ENCODE measurements at regions not wholly inside any gene's neighbourhood (a gene's known extent, or its start where the extent isn't known, plus 50 kb on each side); places are given as distances from the start of the nearest gene placed in this dataset.

- Histone ChIP-seq H3K36me3 (ENCODE audit: control insufficient read depth in 1 of 2, insufficient read depth in 2 of 2, low read length in 2 of 2) (no peaks in the 10 kb centered on the region), H3K4me1 (ENCODE audit: control insufficient read depth in 1 of 2, insufficient read depth in 2 of 2, low read length in 2 of 2) (no peaks in the 10 kb centered on the region), H2BK120ac (ENCODE audit: insufficient read depth, low read length, poor library complexity) (no peak overlapping the region), H4K12ac (ENCODE audit: low read depth, low read length) (no peak overlapping the region), H3K9ac (ENCODE audit: low read length) (no peak overlapping the region), H3K14ac (ENCODE audit: low read length) (no peak overlapping the region), H2BK12ac (ENCODE audit: low read length) (no peak overlapping the region), H4K91ac (ENCODE audit: low read depth, low read length) (no peak overlapping the region), H3K27me3 (ENCODE audit: insufficient read depth, low read length) (no peaks in the 10 kb centered on the region), H3K4me2 (ENCODE audit: low read length) (no peak overlapping the region), H2AFZ (ENCODE audit: insufficient read depth, low read length, poor library complexity) (no peak overlapping the region), H3K4me3 (ENCODE audit: low read depth, low read length) (no peak overlapping the region), H4K8ac (ENCODE audit: low read depth, low read length) (no peak overlapping the region), H3K79me2 (ENCODE audit: control insufficient read depth, insufficient read depth, low read length, poor library complexity) (no peaks in the 10 kb centered on the region), H2BK5ac (ENCODE audit: low read depth, low read length, poor library complexity) (no peak overlapping the region), H2AK5ac (ENCODE audit: low read length) (no peak overlapping the region), H3K79me1 (ENCODE audit: low read length) (no peaks in the 10 kb centered on the region), H3K23ac (ENCODE audit: low read length) (no peak overlapping the region), H3K27ac (ENCODE audit: low read depth, low read length) (no peak overlapping the region), H3K9me3 (ENCODE audit: insufficient read depth, low read depth, low read length) (no peaks in the 10 kb centered on the region), H3K4ac (ENCODE audit: low read depth, low read length) (no peak overlapping the region), H3K18ac (ENCODE audit: low read length) (no peak overlapping the region)
- no CpG with 5 or more reads among the region's 4 CpGs for WGBS (ENCODE audit: extremely low coverage, insufficient coverage, insufficient read length)
- DNase-seq: no peak
These were observed 410.0 kb downstream of the CDH19 start for GRCh38 chr18:66193938-66194337.

- no peak overlapping the region for H2AFZ ChIP-seq (ENCODE audit: insufficient read depth, low read length, poor library complexity)
- no peaks in the 10 kb centered on the region for H3K27me3 ChIP-seq (ENCODE audit: insufficient read depth, low read length)
- no peak overlapping the region for H3K4me3 ChIP-seq (ENCODE audit: low read depth, low read length)
- H4K12ac ChIP-seq (ENCODE audit: low read depth, low read length): no peak overlapping the region
- H3K23ac ChIP-seq (ENCODE audit: low read length): no peak overlapping the region
- H3K9ac ChIP-seq (ENCODE audit: low read length): no peak overlapping the region
- DNase-seq: no peak
- no peak overlapping the region for H2BK5ac ChIP-seq (ENCODE audit: low read depth, low read length, poor library complexity)
- H3K18ac ChIP-seq (ENCODE audit: low read length): no peak overlapping the region
- H3K79me1 ChIP-seq (ENCODE audit: low read length): no peaks in the 10 kb centered on the region
- H2AK5ac ChIP-seq (ENCODE audit: low read length): no peak overlapping the region
- H3K14ac ChIP-seq (ENCODE audit: low read length): no peak overlapping the region
- no peak overlapping the region for H2BK120ac ChIP-seq (ENCODE audit: insufficient read depth, low read length, poor library complexity)
- WGBS (ENCODE audit: extremely low coverage, insufficient coverage, insufficient read length): no CpG with 5 or more reads among the region's 3 CpGs
- H3K4ac ChIP-seq (ENCODE audit: low read depth, low read length): no peak overlapping the region
- no peak overlapping the region for H4K8ac ChIP-seq (ENCODE audit: low read depth, low read length)
- no peaks in the 10 kb centered on the region for H3K79me2 ChIP-seq (ENCODE audit: control insufficient read depth, insufficient read depth, low read length, poor library complexity)
- no peaks in the 10 kb centered on the region for H3K9me3 ChIP-seq (ENCODE audit: insufficient read depth, low read depth, low read length)
- no peak overlapping the region for H3K4me2 ChIP-seq (ENCODE audit: low read length)
- H3K4me1 ChIP-seq (ENCODE audit: control insufficient read depth in 1 of 2, insufficient read depth in 2 of 2, low read length in 2 of 2): no peaks in the 10 kb centered on the region
- H3K27ac ChIP-seq (ENCODE audit: low read depth, low read length): no peak overlapping the region
- H4K91ac ChIP-seq (ENCODE audit: low read depth, low read length): no peak overlapping the region
- no peak overlapping the region for H2BK12ac ChIP-seq (ENCODE audit: low read length)
- no peaks in the 10 kb centered on the region for H3K36me3 ChIP-seq (ENCODE audit: control insufficient read depth in 1 of 2, insufficient read depth in 2 of 2, low read length in 2 of 2)
These were observed 410.5 kb downstream of the CDH19 start for GRCh38 chr18:66193394-66193793.

- DNase-seq: no peak
- H3K4ac ChIP-seq (ENCODE audit: low read depth, low read length): no peak overlapping the region
- H4K91ac ChIP-seq (ENCODE audit: low read depth, low read length): no peak overlapping the region
- H3K79me2 ChIP-seq (ENCODE audit: control insufficient read depth, insufficient read depth, low read length, poor library complexity): no peaks in the 10 kb centered on the region
- no peak overlapping the region for H3K4me3 ChIP-seq (ENCODE audit: low read depth, low read length)
- H3K9ac ChIP-seq (ENCODE audit: low read length): no peak overlapping the region
- no peak overlapping the region for H2AFZ ChIP-seq (ENCODE audit: insufficient read depth, low read length, poor library complexity)
- H2AK5ac ChIP-seq (ENCODE audit: low read length): no peak overlapping the region
- H2BK12ac ChIP-seq (ENCODE audit: low read length): no peak overlapping the region
- H3K4me1 ChIP-seq (ENCODE audit: control insufficient read depth in 1 of 2, insufficient read depth in 2 of 2, low read length in 2 of 2): no peaks in the 10 kb centered on the region
- H3K79me1 ChIP-seq (ENCODE audit: low read length): no peaks in the 10 kb centered on the region
- no peaks in the 10 kb centered on the region for H3K9me3 ChIP-seq (ENCODE audit: insufficient read depth, low read depth, low read length)
- H4K8ac ChIP-seq (ENCODE audit: low read depth, low read length): no peak overlapping the region
- H4K12ac ChIP-seq (ENCODE audit: low read depth, low read length): no peak overlapping the region
- no peaks in the 10 kb centered on the region for H3K27me3 ChIP-seq (ENCODE audit: insufficient read depth, low read length)
- no peak overlapping the region for H3K18ac ChIP-seq (ENCODE audit: low read length)
- no peak overlapping the region for H3K4me2 ChIP-seq (ENCODE audit: low read length)
- H3K36me3 ChIP-seq (ENCODE audit: control insufficient read depth in 1 of 2, insufficient read depth in 2 of 2, low read length in 2 of 2): no peaks in the 10 kb centered on the region
- no CpG with 5 or more reads among the region's 5 CpGs for WGBS (ENCODE audit: extremely low coverage, insufficient coverage, insufficient read length)
- no peak overlapping the region for H2BK5ac ChIP-seq (ENCODE audit: low read depth, low read length, poor library complexity)
- no peak overlapping the region for H3K14ac ChIP-seq (ENCODE audit: low read length)
- no peak overlapping the region for H3K27ac ChIP-seq (ENCODE audit: low read depth, low read length)
- no peak overlapping the region for H3K23ac ChIP-seq (ENCODE audit: low read length)
- no peak overlapping the region for H2BK120ac ChIP-seq (ENCODE audit: insufficient read depth, low read length, poor library complexity)
These were observed 417.9 kb downstream of the CDH7 start for GRCh38 chr18:66168685-66169235.

GRCh38 chr18:66167829-66168684 lies 417.2 kb downstream of the CDH7 start:
- Histone ChIP-seq H2AFZ (ENCODE audit: insufficient read depth, low read length, poor library complexity) (no peak overlapping the region), H3K4me2 (ENCODE audit: low read length) (no peak overlapping the region), H2AK5ac (ENCODE audit: low read length) (no peak overlapping the region), H2BK12ac (ENCODE audit: low read length) (no peak overlapping the region), H3K23ac (ENCODE audit: low read length) (no peak overlapping the region), H3K79me2 (ENCODE audit: control insufficient read depth, insufficient read depth, low read length, poor library complexity) (no peaks in the 10 kb centered on the region), H4K8ac (ENCODE audit: low read depth, low read length) (no peak overlapping the region), H2BK5ac (ENCODE audit: low read depth, low read length, poor library complexity) (no peak overlapping the region), H3K4ac (ENCODE audit: low read depth, low read length) (no peak overlapping the region), H3K4me3 (ENCODE audit: low read depth, low read length) (no peak overlapping the region), H3K18ac (ENCODE audit: low read length) (no peak overlapping the region), H4K91ac (ENCODE audit: low read depth, low read length) (no peak overlapping the region), H3K36me3 (ENCODE audit: control insufficient read depth in 1 of 2, insufficient read depth in 2 of 2, low read length in 2 of 2) (no peaks in the 10 kb centered on the region), H3K9ac (ENCODE audit: low read length) (no peak overlapping the region), H2BK120ac (ENCODE audit: insufficient read depth, low read length, poor library complexity) (no peak overlapping the region), H4K12ac (ENCODE audit: low read depth, low read length) (no peak overlapping the region), H3K27me3 (ENCODE audit: insufficient read depth, low read length) (no peaks in the 10 kb centered on the region), H3K79me1 (ENCODE audit: low read length) (no peaks in the 10 kb centered on the region), H3K14ac (ENCODE audit: low read length) (no peak overlapping the region), H3K27ac (ENCODE audit: low read depth, low read length) (no peak overlapping the region), H3K4me1 (ENCODE audit: control insufficient read depth in 1 of 2, insufficient read depth in 2 of 2, low read length in 2 of 2) (no peaks in the 10 kb centered on the region), H3K9me3 (ENCODE audit: insufficient read depth, low read depth, low read length) (no peaks in the 10 kb centered on the region)
- no CpG with 5 or more reads among the region's 7 CpGs for WGBS (ENCODE audit: extremely low coverage, insufficient coverage, insufficient read length)
- DNase-seq: no peak
